ENCODE measurements at regions not wholly inside any gene's neighbourhood (a gene's known extent, or its start where the extent isn't known, plus 50 kb on each side); places are given as distances from the start of the nearest gene placed in this dataset.

DNA sequence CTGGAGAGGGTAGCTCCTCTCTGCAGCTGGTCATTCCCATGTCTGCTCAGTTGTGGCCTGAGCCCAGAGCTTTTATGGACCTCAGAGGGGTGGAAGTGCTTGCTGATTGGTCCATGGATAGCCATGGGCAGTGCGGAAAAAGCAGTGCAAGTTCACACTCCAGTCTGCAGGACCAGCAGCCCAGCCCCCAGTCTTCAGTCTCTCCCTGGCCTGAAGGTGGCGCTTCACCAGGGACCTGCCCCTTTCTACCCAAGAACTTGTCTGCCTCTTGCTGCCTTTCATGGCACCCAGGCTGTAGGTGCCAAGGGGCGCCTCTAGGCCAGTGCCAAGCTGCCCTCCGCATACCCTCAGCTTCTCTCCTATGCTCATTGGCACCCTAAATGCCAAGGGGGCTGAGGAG, 91.0 kb downstream of the TBXT start:
- TF ChIP-seq CTCF (IDR thresholded peaks at IDR 0.05; ENCODE audit: insufficient read depth, low read depth, low read length) (no peak), EZH2 (IDR thresholded peaks at IDR 0.05; ENCODE audit: insufficient read depth, low read length) (no peak)
